Choroid plexus epithelial cell (primary cell): ENCODE measurements at regions not wholly inside any gene's neighbourhood (a gene's known extent, or its start where the extent isn't known, plus 50 kb on each side); places are given as distances from the start of the nearest gene placed in this dataset.

Source experiments
- DNase-seq: peaks from one replicate; pipeline ENCODE4 v3.0.0-alpha.2; 2010; ENCODE audit warnings: low read depth
- H3K4me3 ChIP-seq: 2 replicates; pipeline ENCODE4 v1.5.1; 2011; ENCODE audit warnings: low read depth, mild to moderate bottlenecking, control low read depth, low read length, moderate library complexity
- TF ChIP-seq, protein P1 (sequence below): conservative IDR thresholded peaks from 2 replicates; pipeline ENCODE4 v1.5.1; 2011; ENCODE audit warnings: low read depth, mild to moderate bottlenecking, control low read depth, inconsistent platforms, low read length, moderate library complexity

DNA sequence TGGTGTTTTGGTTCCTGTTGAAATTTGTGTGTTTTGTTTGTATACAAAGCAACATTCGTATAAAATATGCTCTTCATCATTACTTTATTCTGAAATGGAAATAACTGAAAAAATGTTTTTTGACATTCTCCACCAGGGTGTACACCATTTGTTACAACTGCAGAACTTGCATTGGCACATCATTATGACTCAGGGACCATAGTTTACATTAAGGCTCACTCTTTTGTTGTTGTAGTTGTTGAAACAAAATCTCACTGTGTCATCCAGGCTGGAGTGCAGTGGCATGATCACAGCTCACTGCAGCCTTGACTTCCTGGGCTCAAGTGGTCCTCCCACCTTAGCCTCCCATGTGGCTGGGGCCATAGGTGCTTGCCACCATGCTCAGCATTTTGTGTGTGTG, 676.6 kb downstream of the TDRD15 start:
- no peak overlapping the region for H3K4me3 ChIP-seq
- TF ChIP-seq, protein P1, sequence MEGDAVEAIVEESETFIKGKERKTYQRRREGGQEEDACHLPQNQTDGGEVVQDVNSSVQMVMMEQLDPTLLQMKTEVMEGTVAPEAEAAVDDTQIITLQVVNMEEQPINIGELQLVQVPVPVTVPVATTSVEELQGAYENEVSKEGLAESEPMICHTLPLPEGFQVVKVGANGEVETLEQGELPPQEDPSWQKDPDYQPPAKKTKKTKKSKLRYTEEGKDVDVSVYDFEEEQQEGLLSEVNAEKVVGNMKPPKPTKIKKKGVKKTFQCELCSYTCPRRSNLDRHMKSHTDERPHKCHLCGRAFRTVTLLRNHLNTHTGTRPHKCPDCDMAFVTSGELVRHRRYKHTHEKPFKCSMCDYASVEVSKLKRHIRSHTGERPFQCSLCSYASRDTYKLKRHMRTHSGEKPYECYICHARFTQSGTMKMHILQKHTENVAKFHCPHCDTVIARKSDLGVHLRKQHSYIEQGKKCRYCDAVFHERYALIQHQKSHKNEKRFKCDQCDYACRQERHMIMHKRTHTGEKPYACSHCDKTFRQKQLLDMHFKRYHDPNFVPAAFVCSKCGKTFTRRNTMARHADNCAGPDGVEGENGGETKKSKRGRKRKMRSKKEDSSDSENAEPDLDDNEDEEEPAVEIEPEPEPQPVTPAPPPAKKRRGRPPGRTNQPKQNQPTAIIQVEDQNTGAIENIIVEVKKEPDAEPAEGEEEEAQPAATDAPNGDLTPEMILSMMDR, result no peak
- DNase-seq, result peak; percentile 23

DNA sequence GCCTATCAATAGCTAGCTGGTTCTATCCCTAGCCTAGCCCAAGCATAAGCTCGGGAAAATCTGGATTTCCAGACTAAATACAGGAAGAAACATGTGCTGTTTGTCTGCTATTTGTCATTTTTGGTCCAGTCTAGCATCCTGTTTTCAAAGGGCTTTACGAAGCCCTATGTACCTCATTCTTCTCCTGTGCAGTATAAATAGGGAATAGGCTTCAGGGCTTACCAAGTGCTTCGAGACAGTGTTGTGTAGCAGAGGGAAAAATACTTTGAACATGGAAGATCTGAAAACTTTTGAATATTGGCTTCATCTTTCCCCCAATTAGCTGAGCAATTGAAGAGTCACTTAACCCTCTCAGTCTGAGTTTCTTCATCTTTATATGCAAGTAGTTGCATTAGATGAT, 679.8 kb downstream of the TDRD15 start:
- TF ChIP-seq, protein P1, result no peak
- no peak for DNase-seq
- H3K4me3 ChIP-seq, result no peak overlapping the region

DNA sequence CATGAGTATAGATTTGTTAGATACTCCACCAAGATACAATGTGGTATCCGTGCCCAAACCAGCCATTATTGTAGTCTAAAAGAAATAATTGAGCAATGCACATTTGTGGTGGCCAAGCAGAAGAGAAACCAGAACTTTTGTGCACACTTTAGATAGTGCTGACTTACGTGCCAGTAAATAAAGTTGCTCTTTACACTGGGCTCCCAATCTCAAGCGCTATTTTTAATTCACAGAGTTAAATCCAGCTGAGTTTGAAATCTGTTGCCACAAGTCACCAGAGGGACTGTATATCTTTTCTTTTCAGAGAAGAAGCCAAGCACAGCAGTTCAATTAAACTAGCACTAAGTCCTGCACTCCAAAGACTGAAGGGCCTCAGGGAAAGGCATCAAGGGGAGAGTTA, 680.4 kb downstream of the TDRD15 start:
- no peak overlapping the region for H3K4me3 ChIP-seq
- TF ChIP-seq, protein P1, result no peak
- no peak for DNase-seq

DNA sequence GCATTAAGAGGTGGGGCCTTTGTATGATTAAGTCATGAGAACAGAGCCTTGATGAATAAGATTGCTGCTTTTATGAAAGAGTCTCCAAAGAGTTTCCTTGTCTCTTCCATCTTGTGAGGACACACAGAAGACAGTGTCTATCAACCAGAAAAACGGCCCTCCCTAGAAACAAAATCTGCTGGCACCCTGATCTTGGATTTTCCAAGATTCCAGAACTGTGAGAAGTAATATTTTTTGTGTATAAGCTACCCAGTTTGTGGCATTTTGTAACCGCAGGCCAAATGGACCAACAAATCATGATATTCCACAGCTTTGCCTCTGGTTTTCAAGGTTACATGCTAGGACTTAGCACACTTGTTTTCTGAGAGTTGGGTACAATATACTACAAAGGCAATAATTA, 687.8 kb downstream of the TDRD15 start:
- TF ChIP-seq, protein P1, result no peak
- H3K4me3 ChIP-seq, result no peak overlapping the region
- DNase-seq, result no peak

DNA sequence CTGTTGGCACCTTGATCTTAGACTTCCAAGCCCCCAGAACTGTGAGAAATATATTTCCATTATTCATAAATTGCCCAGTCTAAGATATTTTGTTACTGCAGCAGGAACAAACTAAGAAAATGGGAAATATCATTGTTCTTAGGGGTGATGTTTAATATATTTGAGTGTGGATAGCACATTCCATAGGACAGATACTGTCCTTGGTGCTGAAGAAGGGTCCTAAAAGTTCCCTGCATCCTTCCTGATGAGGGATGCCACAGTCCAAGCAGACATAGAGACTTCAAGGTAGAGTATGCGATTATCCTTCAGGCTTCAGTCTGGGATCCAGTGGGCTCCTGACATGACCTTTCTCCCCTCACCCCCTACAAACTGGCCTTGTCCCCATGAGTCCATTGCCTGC, 689.0 kb downstream of the TDRD15 start:
- no peak overlapping the region for H3K4me3 ChIP-seq
- DNase-seq, result peak; percentile 29
- TF ChIP-seq, protein P1, result no peak

DNA sequence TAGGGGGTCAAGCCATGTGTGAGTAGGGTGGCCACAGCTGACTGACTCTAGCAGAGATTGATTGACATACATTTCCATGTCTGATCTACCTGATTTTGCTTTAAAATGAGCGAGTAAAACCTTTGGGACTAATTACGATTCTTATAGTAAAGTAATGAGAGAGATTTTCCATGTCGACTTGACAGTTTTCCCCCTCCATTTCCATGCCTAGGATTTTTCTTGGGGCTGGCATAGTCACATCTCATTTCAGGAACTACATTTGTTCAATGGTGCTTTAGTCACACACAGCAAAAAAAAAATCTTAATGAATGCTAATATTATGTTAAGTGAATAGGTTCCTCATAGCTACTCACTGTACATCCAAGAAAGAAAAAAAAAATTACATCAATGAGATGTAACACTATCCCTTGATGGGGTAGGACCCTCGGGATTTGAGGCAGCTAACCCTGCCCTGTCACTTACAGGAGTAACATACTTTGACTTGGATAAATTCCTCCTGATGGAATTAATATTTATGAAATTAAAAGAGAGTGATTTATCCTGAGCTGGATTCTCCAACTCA, 690.9 kb downstream of the TDRD15 start:
- DNase-seq, result no peak
- no peak overlapping the region for H3K4me3 ChIP-seq
- TF ChIP-seq, protein P1, result no peak

DNA sequence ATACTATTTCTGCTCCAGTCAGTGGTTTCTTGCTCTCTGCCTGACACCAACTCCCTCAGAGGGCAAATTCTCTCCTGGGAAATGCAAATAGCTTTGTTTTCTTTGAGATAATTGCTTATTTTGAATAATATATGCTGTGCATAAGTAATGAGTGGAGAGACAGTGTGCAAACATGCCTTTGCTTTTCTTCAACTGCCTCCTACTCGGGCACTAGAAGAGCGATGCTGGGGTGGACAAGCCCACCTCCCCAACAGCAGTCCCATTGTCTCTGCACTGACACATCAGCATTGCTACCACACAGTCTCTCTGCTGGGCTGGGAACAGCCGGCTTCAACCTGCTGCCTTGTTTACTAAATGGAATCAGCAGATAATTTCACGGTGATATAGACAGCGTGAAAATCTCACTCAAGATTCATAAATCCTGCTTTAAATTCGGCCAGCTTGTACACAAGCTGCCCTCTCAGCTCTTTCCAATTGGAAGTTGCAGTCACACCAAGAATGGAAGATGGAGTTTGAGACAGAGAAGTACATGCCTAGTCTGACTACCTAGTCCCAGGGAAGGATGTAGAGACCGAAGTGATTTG, 694.5 kb downstream of the TDRD15 start:
- TF ChIP-seq, protein P1, result no peak
- peak; percentile 5 for DNase-seq
- H3K4me3 ChIP-seq, result no peak overlapping the region
